A673 (cell line): ENCODE measurements at regions not wholly inside any gene's neighbourhood (a gene's known extent, or its start where the extent isn't known, plus 50 kb on each side); places are given as distances from the start of the nearest gene placed in this dataset.

Experiments
- CTCF ChIP-seq: fragments of 300-800, 200-600 bp; sonication (generic); conservative IDR thresholded peaks from 2 replicates; pipeline ENCODE4 v1.5.1; 2017; ENCODE audit warnings: low read depth, mild to moderate bottlenecking, antibody characterized with exemption, low read length, moderate library complexity, mixed read lengths
- EZH2 ChIP-seq: fragments of 200-600 bp; sonication (generic); IDR thresholded peaks from 2 replicates; pipeline ENCODE4 v1.6.1; 2017; ENCODE audit warnings: borderline replicate concordance, low read depth, mild to moderate bottlenecking, mixed read lengths, antibody characterized with exemption, low read length; ENCODE audit not compliant: poor library complexity, severe bottlenecking

- TF ChIP-seq CTCF (no peak), EZH2 (no peak)
Observed at GRCh38 chr2:39998617-39999016, 219.6 kb upstream of the THUMPD2 start.
